Endothelial cell (in vitro differentiated cells): ENCODE measurements at regions not wholly inside any gene's neighbourhood (a gene's known extent, or its start where the extent isn't known, plus 50 kb on each side); places are given as distances from the start of the nearest gene placed in this dataset.

ENCODE experiments used
- DNase-seq: peaks from one replicate; pipeline ENCODE4 v3.0.0; 2021; ENCODE audit warnings: low spot score
- H3K27ac Mint-ChIP-seq: one replicate; pipeline ENCODE4 v1.8.0; 2021; ENCODE audit warnings: mixed read lengths, inconsistent platforms; ENCODE audit not compliant: unreplicated experiment
- H3K27me3 Mint-ChIP-seq: one replicate; pipeline ENCODE4 v1.8.0; 2021; ENCODE audit warnings: mild to moderate bottlenecking, moderate library complexity, mixed read lengths, inconsistent platforms; ENCODE audit not compliant: unreplicated experiment
- H3K36me3 Mint-ChIP-seq: one replicate; pipeline ENCODE4 v1.8.0; 2021; ENCODE audit warnings: mild to moderate bottlenecking, low read depth, mixed read lengths, inconsistent platforms; ENCODE audit not compliant: unreplicated experiment
- H3K4me1 Mint-ChIP-seq: one replicate; pipeline ENCODE4 v1.8.0; 2021; ENCODE audit warnings: mild to moderate bottlenecking, mixed read lengths, inconsistent platforms; ENCODE audit not compliant: unreplicated experiment
- H3K4me3 Mint-ChIP-seq: one replicate; pipeline ENCODE4 v1.8.0; 2021; ENCODE audit warnings: mild to moderate bottlenecking, mixed read lengths, inconsistent platforms; ENCODE audit not compliant: unreplicated experiment
- H3K9me3 Mint-ChIP-seq: one replicate; pipeline ENCODE4 v1.8.0; 2021; ENCODE audit warnings: mixed read lengths, inconsistent platforms; ENCODE audit not compliant: unreplicated experiment
- CTCF ChIP-seq: fragments of 200-600 bp; sonication (generic); IDR thresholded peaks from one replicate; pipeline ENCODE4 v1.5.0; 2021; ENCODE audit warnings: antibody characterized with exemption; ENCODE audit not compliant: unreplicated experiment

- Mint-ChIP-seq H3K27me3 (no peaks in the 10 kb centered on the region), H3K9me3 (no peaks in the 10 kb centered on the region), H3K27ac (no peak overlapping the region), H3K4me1 (no peaks in the 10 kb centered on the region), H3K36me3 (no peaks in the 10 kb centered on the region), H3K4me3 (no peak overlapping the region)
- no peak for TF ChIP-seq CTCF
- no peak for DNase-seq
Observed at GRCh38 chr1:79323239-79324025, 316.9 kb upstream of the ADGRL4 start.

GRCh38 chr1:79322511-79323027 is 316.0 kb upstream of the ADGRL4 start:
- no peaks in the 10 kb centered on the region for H3K36me3 Mint-ChIP-seq
- H3K27me3 Mint-ChIP-seq: no peaks in the 10 kb centered on the region
- H3K4me1 Mint-ChIP-seq: no peaks in the 10 kb centered on the region
- DNase-seq: no peak
- no peak overlapping the region for H3K27ac Mint-ChIP-seq
- no peak overlapping the region for H3K4me3 Mint-ChIP-seq
- peak; percentile 50 for TF ChIP-seq CTCF
- H3K9me3 Mint-ChIP-seq: no peaks in the 10 kb centered on the region

GRCh38 chr1:79312438-79312837 is 305.9 kb upstream of the ADGRL4 start:
- H3K27me3 Mint-ChIP-seq: no peaks in the 10 kb centered on the region
- no peak for TF ChIP-seq CTCF
- H3K27ac Mint-ChIP-seq: no peak overlapping the region
- no peaks in the 10 kb centered on the region for H3K9me3 Mint-ChIP-seq
- DNase-seq: no peak
- H3K36me3 Mint-ChIP-seq: no peaks in the 10 kb centered on the region
- H3K4me3 Mint-ChIP-seq: no peak overlapping the region
- H3K4me1 Mint-ChIP-seq: no peaks in the 10 kb centered on the region

GRCh38 chr1:79310609-79311008 is 304.1 kb upstream of the ADGRL4 start:
- Mint-ChIP-seq H3K27ac (no peak overlapping the region), H3K36me3 (no peaks in the 10 kb centered on the region), H3K9me3 (no peaks in the 10 kb centered on the region), H3K4me3 (no peak overlapping the region), H3K27me3 (no peaks in the 10 kb centered on the region), H3K4me1 (no peaks in the 10 kb centered on the region)
- DNase-seq: no peak
- TF ChIP-seq CTCF: no peak

- TF ChIP-seq CTCF: no peak
- Mint-ChIP-seq H3K4me3 (no peak overlapping the region), H3K36me3 (no peaks in the 10 kb centered on the region), H3K9me3 (no peaks in the 10 kb centered on the region), H3K27ac (no peak overlapping the region), H3K27me3 (no peaks in the 10 kb centered on the region), H3K4me1 (peaks cover 3% of the 10 kb centered on the region)
- DNase-seq: no peak
Observed at GRCh38 chr1:79304131-79304530, 297.6 kb upstream of the ADGRL4 start.
